Mononuclear cell (primary cell): ENCODE measurements at regions not wholly inside any gene's neighbourhood (a gene's known extent, or its start where the extent isn't known, plus 50 kb on each side); places are given as distances from the start of the nearest gene placed in this dataset.
"Not testable (repeated sequence)": the region's sequence is repeated elsewhere in the genome, so short reads cannot be mapped to it uniquely, and the experiment has no call there.

Experiments used
- H3K27me3 ChIP-seq: 2 replicates; pipeline ENCODE4 v1.6.0; 2011; ENCODE audit warnings: low read length, control low read depth; ENCODE audit not compliant: insufficient read depth
- H3K4me1 ChIP-seq: 2 replicates; pipeline ENCODE4 v1.5.1; 2011; ENCODE audit warnings: mild to moderate bottlenecking, low read length, control low read depth; ENCODE audit not compliant: insufficient read depth
- H3K4me3 ChIP-seq: 2 replicates; pipeline ENCODE4 v1.5.1; 2011; ENCODE audit warnings: mild to moderate bottlenecking, low read length, moderate library complexity
- H3K9me3 ChIP-seq: 2 replicates; pipeline ENCODE4 v1.5.1; 2011; ENCODE audit warnings: low read depth, mild to moderate bottlenecking, control low read depth, low read length

GRCh38 chr9:107832871-107833270, 343.3 kb upstream of the KLF4 start:
- H3K27me3 ChIP-seq, result no peaks in the 10 kb centered on the region
- no peak overlapping the region for H3K4me3 ChIP-seq
- no peaks in the 10 kb centered on the region for H3K9me3 ChIP-seq
- H3K4me1 ChIP-seq, result no peaks in the 10 kb centered on the region

- no peaks in the 10 kb centered on the region for H3K9me3 ChIP-seq
- H3K4me3 ChIP-seq, result no peak overlapping the region
- no peaks in the 10 kb centered on the region for H3K4me1 ChIP-seq
- no peaks in the 10 kb centered on the region for H3K27me3 ChIP-seq
These were observed 340.9 kb upstream of the KLF4 start for GRCh38 chr9:107830479-107830878.

- Histone ChIP-seq H3K4me1 (no peaks in the 10 kb centered on the region), H3K9me3 (no peaks in the 10 kb centered on the region), H3K27me3 (no peaks in the 10 kb centered on the region), H3K4me3 (no peak overlapping the region)
These were observed 338.3 kb upstream of the KLF4 start for GRCh38 chr9:107827884-107828283.

GRCh38 chr9:107827304-107827703, 337.7 kb upstream of the KLF4 start:
- H3K4me3 ChIP-seq, result no peak overlapping the region
- no peaks in the 10 kb centered on the region for H3K4me1 ChIP-seq
- no peaks in the 10 kb centered on the region for H3K27me3 ChIP-seq
- no peaks in the 10 kb centered on the region for H3K9me3 ChIP-seq

- H3K4me1 ChIP-seq, H3K27me3 ChIP-seq: not testable (repeated sequence)
These were observed 337.1 kb upstream of the KLF4 start for GRCh38 chr9:107826688-107826983.

GRCh38 chr9:107824556-107824955, 335.0 kb upstream of the KLF4 start:
- no peak overlapping the region for H3K4me3 ChIP-seq
- peaks cover 6% of the 10 kb centered on the region for H3K4me1 ChIP-seq
- no peaks in the 10 kb centered on the region for H3K9me3 ChIP-seq
- H3K27me3 ChIP-seq, result no peaks in the 10 kb centered on the region

More at GRCh38 chr9:107826688-107826983, 337.1 kb upstream of the KLF4 start:
- H3K9me3 ChIP-seq, H3K4me3 ChIP-seq: not testable (repeated sequence)

- peaks cover 6% of the 10 kb centered on the region for H3K4me1 ChIP-seq
- H3K9me3 ChIP-seq, result no peaks in the 10 kb centered on the region
- H3K27me3 ChIP-seq, result no peaks in the 10 kb centered on the region
- H3K4me3 ChIP-seq, result no peak overlapping the region
These were observed 330.4 kb upstream of the KLF4 start for GRCh38 chr9:107819772-107820565.

GRCh38 chr9:107818503-107818829, 328.9 kb upstream of the KLF4 start:
- H3K4me1 ChIP-seq, H3K4me3 ChIP-seq, H3K9me3 ChIP-seq, H3K27me3 ChIP-seq: not testable (repeated sequence)

- H3K4me1 ChIP-seq, H3K4me3 ChIP-seq, H3K9me3 ChIP-seq, H3K27me3 ChIP-seq: not testable (repeated sequence)
These were observed 328.3 kb upstream of the KLF4 start for GRCh38 chr9:107817595-107818502.

- no peaks in the 10 kb centered on the region for H3K9me3 ChIP-seq
- no peaks in the 10 kb centered on the region for H3K27me3 ChIP-seq
- no peak overlapping the region for H3K4me3 ChIP-seq
- H3K4me1 ChIP-seq, result peaks cover 6% of the 10 kb centered on the region
These were observed 327.0 kb upstream of the KLF4 start for GRCh38 chr9:107816561-107817021.

GRCh38 chr9:107815782-107816560, 326.4 kb upstream of the KLF4 start:
- peaks cover 11% of the 10 kb centered on the region for H3K4me1 ChIP-seq
- no peaks in the 10 kb centered on the region for H3K27me3 ChIP-seq
- no peak overlapping the region for H3K4me3 ChIP-seq
- no peaks in the 10 kb centered on the region for H3K9me3 ChIP-seq

GRCh38 chr9:107813287-107813686, 323.7 kb upstream of the KLF4 start:
- Histone ChIP-seq H3K4me3 (no peak overlapping the region), H3K4me1 (peaks cover 14% of the 10 kb centered on the region)

GRCh38 chr9:107810461-107810961, 320.9 kb upstream of the KLF4 start:
- Histone ChIP-seq H3K4me1 (peaks cover 14% of the 10 kb centered on the region), H3K27me3 (no peaks in the 10 kb centered on the region), H3K9me3 (no peaks in the 10 kb centered on the region), H3K4me3 (no peak overlapping the region)

More at GRCh38 chr9:107813287-107813686, 323.7 kb upstream of the KLF4 start:
- Histone ChIP-seq H3K9me3 (no peaks in the 10 kb centered on the region), H3K27me3 (no peaks in the 10 kb centered on the region)

GRCh38 chr9:107809871-107810460, 320.4 kb upstream of the KLF4 start:
- Histone ChIP-seq H3K27me3 (no peaks in the 10 kb centered on the region), H3K4me1 (peaks cover 14% of the 10 kb centered on the region), H3K9me3 (no peaks in the 10 kb centered on the region), H3K4me3 (no peak overlapping the region)
